ENCODE measurements at regions not wholly inside any gene's neighbourhood (a gene's known extent, or its start where the extent isn't known, plus 50 kb on each side); places are given as distances from the start of the nearest gene placed in this dataset.
"Not testable (repeated sequence)": the region's sequence is repeated elsewhere in the genome, so short reads cannot be mapped to it uniquely, and the experiment has no call there.

DNA sequence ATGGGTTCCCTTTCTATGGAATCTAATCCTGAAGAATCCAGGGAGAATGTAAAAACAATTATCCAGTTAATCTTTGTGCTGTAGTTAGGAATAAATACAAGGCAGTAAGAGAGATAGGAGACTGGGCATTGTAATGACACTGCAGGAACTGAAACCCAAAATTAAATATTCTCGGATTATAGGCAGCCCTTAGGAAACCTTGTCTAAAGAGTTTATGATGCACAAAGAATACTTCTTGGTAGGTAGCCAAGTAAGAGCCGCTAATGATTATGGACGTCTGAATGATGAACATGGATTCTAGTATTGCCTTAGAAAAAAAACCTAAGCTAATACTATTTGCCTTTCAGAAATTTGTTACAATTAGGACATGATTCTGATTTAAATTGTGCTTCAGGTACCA is 165.4 kb upstream of the LRIG3 start:
- no peak for DNase-seq (ENCODE audit: low spot score)

DNA sequence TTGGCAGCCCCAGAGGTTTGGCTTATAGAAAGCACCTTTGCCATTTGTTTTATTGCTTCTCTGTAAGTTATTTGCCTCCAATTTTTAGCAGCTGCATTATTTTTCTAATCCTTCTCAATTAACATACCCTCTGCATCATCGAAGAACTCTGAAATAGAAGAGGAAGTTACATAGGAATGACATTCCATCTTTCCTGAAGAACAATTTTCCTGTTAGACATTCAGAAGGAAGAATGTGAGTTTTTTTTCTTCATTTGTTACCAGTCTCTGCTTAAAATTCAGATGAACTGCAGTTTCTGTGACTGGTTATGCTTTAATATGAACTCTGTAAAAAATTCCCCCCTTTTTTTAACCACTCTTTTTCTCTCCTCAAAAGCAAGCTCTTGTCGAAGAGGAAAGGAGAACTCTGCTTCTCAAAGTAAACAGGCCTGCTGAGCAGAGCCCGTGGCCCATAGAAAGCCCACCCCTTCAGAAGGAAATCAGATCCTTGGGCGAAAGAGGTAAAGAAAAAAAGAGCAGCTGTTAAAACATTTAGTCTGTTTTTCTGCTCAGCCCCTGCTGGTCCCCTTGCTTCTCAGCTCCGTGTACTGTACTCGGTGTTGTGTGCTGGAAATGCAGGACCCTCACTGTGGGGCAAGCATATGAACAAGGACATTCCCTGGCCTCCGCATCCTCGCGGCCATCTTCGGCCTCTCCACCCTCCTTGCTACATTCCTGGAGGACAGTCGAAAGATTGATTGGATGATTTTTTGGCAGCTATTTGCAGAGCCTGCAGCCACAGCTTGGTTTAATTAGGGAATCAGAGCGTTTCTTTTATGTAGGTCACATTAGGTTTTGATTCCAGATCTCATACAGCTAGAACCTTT is 164.4 kb upstream of the LRIG3 start:
- DNase-seq (ENCODE audit: low spot score): no peak

DNA sequence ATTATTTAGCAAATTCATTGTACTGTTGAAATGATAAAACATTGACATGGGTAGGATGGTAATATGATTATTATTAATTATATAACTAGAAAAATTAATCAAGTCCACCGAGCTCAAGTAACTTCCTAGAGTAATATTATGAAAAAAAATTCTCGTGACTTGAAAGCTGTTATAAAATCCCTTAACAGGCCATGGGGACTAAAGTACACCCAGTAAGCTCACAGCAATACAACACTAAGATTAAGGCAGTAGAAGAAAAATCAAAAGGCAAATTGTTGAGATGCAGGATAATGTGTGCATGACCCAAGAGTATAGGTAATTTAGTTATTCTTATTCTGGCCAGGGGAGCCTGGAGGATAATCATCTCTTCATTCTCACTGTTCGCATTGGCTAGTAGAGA is 162.6 kb upstream of the LRIG3 start:
- no peak for DNase-seq (ENCODE audit: low spot score)

DNA sequence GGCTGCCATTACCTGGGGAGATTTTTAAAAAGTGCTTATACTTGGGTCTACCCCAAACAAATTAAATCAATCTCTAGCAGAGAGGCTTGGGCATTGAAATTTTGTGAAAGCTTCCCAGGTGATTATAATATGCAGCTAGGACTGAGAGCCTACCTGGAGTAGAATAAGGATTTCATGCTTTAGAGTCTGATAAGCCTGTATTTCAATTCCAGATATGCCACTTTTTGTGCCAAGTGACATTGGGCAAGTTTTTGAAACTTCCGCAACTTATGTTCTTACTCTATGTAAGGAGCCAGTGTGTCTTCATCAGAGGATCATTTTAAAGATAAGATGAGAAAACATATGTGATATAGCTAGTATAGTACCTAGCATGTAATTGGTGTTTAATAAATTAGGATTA is 159.8 kb upstream of the LRIG3 start:
- no peak for DNase-seq (ENCODE audit: low spot score)

DNA sequence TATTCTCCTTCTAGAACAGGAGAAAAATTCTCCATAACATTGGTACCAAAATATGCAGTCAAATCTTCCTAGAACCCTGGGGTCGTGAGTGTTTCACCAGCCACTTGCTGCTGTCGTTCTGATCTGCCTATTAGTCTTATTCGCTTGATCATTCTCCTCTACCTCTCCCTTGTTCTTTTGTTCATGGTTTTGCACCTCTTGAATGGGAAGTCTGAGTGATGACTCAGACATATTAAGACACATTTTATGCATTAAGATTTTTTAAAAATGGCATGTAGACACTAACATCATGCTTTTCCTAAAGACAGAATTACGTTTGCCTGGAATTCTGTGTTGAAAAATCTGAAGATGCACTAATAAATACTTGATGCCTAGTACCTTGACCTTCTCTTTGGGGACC is 159.2 kb upstream of the LRIG3 start:
- DNase-seq (ENCODE audit: low spot score): no peak

DNA sequence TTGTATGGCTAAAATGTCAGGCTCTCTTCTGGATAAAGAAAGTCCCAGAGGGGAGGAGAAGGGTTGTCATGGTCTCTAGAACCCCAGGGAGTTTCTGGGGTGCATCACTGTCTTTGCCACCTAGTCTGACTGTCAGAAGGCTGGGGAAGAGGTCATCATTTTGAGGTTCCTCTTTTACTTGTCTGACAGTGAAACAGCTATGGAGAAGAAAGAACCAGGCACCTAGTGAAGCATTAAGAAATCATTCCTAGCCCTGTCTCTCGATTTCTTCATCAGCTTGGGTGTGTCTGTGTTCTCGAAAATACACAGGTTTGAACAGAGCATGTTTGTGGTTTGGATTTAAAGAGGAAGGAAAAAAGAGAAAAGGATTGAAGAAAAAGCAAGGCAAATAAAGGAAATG is 158.7 kb upstream of the LRIG3 start:
- no peak for DNase-seq (ENCODE audit: low spot score)

DNA sequence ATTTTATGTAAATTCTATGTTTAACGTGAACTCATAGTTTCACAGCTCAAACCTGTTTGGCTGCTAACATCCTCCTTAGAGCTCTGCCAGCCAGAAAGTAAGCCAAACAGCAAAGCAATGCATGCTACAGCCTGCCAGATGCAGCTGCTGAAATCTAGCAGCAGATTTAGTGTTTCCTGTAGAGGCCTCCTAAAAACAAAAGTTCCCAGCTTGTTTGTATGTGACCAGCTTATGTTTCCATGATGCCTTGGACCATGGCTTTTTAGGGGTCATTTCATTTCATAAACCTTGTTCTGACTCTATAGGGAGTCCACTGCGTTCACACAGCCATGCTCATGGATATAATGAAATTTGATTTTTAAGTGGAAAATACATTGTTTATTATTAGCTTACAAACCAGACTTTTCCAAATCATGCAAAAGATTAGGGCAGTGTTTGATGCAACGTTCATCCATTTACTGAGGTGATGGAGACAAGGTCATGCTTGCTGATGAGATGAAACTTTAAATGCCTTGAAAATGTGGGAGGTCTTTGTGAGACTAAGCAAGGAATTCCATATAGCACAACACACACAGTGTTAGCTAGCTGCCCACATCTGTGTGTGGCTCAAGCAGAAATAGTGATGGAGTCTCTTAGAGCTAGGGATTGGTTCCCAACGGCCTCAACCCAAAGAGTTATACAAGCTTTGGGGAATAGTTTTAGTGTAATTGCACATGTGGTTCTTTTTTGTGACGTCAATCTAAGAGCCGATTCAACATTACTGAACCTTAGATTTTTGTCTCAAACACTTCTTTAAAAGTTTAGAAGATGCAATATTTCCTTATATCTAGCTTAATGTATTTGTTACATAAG is 157.5 kb upstream of the LRIG3 start:
- DNase-seq (ENCODE audit: low spot score): no peak

DNA sequence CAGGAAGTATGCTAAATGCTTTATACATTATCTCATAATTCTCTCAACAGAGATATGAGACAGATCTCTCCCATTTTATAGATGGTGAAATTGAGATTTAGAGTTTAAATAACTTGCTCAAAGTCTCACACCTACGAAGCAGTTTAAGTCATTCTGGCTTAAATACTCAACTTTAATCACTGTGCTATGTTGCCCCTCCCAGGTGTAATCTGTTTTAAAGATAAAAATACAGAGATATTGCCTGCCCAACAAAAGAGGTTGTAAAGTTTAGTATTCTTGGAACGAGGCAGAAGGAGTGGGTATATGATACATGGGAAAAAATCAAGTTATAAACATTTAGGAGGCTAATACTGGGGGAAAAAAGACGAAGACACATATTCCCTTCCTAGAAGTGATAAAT is 156.8 kb upstream of the LRIG3 start:
- no peak for DNase-seq (ENCODE audit: low spot score)

DNA sequence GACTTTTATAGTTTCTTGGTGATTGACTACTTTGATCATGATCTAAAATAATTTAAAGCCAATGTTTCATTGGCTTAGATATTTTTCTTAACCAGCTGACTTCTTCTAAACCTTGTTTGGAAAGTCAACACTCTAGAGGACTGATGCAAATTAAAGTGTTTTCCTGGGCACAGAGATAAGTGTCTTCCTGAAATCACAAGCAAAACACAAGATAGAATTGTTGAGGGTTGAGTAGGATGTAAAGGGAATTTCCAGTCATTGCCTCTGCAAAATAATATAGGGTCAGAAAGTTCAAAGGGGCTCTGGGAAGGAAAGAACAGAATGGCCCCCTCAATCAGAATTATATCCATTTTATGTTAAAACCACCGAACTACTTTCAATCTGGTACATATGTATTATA is 156.3 kb upstream of the LRIG3 start:
- DNase-seq (ENCODE audit: low spot score): no peak

DNA sequence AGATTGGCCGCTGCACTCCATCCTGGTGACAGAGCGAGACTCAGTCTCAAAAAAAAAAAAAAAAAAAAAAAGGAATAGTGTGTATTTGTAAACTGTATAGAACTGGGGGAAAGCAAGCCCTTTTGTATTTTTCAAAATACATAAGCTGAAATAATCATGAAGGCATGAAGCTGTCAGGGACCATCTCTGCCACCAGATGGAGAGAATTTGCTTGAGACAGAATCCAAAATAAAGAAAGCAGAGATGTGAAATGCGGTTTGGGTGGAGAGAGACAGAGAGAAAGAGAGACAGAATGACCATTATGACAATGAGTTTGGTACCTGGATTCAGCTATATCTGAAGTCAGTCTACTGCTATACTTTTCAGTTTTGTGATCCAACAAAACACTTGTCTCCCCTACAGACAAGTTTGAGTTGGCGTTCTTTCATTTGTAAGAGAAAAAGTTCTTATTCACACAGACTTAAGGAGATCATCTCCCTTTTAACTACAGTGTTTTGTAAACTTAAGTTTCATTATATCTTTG is 155.7 kb upstream of the LRIG3 start:
- DNase-seq (ENCODE audit: low spot score): no peak

DNA sequence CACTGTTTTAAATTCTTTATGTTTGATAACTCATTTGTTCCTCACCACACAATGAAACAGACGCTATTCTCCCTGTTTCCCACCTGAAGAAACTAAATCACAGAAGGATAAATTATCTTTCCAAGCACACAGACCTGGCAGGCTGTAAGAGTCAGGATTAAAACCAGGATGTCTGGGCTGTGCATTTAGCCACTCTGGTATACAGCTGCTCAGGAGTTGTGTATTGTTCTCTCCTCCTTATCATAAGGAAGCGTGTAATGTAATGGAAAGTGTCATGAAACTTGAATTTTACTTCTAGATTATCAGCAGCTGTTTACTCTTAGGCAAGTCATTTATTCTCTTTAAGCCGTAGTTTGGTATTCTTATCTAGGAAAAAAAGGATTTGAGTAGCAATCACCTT is 154.8 kb upstream of the LRIG3 start:
- DNase-seq (ENCODE audit: low spot score): no peak

DNA sequence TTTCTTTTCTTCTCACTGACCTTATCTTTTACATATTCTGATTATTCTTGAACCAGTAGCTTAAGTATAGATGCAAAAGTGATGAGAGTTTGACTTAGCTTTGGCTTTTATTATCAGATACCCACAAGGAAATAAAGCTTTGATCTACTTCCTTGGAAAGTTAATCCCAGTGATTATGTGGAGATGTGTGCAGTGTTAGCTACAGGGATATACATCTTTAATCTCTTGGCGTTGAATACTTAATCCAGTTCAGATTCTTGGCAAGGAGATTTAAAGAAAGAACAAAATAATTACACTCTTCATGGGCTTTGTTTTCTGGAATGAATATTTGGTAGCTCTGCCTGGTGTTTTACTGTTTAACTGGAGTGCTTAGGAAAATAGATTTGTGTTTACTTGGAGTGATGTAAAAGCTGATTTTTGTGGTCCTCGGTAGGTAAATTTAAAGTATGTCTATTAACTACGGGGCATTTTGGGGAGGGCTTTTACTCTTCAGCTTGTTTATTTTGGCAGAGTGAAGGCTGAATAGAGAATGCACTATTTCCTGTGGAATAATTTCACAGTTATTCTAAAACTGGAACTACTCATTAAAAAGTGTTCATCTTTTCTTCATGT is 150.1 kb upstream of the LRIG3 start:
- no peak for DNase-seq (ENCODE audit: low spot score)

DNA sequence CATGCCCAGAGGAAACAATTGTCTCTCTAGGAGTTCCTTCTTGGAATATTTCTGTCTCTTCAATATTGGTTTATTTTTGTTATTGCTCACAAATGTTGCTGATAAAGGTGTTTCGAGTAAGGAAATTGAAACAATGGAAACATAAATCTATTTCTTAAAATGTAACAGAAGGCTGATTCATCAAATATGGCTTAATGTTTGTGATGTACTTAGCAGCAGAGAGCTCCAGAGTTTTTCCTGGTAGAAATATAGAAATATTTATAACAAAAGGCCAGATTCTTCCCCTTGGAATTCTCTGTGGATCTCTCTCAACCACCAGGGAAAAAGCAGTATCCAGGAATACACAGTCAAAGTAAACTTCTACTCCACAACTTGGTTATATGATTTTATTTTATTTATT is 149.2 kb upstream of the LRIG3 start:
- DNase-seq (ENCODE audit: low spot score): no peak

DNA sequence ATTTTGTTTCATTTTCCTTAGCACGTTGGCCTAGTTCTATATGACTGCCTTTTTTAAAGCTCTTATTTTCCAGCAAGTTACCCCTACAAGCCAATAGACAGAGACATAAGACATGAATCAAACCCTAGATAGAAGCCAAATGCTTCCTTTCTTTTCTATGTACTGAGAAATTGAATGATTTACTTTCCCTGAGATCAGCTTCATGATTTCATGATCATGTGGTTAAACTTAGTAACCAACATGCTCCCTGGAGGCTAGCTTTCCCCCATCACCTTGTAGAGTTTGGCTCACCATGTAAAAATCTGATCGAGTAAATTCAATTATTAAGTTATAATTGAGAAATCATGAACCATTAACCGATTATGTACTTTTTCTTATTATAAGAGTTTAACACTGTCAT is 148.1 kb upstream of the LRIG3 start:
- no peak for DNase-seq (ENCODE audit: low spot score)

DNA sequence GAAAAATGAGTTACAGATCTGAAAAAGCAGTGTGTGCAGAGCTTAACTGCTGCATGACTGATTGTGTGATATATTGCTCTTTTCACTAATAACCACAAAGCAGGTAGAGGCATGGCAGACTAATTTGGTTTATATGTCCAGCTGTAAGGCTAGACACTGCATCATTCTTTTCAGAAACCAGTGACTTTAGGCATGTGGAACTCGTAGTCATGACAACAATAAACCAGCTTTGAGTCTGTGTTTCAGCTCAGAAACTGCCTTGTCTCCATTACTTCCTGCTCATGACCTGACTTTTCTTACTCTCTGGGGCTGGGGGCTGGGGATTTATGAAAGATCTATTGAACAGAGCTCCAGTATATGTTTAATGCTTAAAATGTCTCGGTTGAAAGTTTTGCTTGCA is 146.8 kb upstream of the LRIG3 start:
- no peak for DNase-seq (ENCODE audit: low spot score)

DNA sequence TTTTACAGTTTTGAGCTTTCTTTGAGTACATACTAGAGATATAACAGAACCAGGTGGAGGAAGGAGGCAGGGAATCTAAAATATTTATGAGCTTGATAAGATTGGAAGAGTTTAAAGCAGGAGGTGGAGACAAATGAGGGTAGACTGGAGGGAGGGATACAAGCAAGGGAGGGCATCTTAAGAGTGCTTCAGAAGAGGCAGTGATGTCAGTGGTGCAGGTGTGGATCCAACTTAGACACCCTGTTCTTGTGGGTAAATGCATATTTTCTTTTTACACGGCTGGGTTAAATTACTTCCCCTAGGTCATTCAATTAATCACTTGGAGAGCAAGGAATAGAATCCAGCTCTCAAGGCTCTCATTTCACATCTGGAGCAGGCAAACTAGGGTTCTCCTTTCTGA is 146.1 kb upstream of the LRIG3 start:
- no peak for DNase-seq (ENCODE audit: low spot score)

DNA sequence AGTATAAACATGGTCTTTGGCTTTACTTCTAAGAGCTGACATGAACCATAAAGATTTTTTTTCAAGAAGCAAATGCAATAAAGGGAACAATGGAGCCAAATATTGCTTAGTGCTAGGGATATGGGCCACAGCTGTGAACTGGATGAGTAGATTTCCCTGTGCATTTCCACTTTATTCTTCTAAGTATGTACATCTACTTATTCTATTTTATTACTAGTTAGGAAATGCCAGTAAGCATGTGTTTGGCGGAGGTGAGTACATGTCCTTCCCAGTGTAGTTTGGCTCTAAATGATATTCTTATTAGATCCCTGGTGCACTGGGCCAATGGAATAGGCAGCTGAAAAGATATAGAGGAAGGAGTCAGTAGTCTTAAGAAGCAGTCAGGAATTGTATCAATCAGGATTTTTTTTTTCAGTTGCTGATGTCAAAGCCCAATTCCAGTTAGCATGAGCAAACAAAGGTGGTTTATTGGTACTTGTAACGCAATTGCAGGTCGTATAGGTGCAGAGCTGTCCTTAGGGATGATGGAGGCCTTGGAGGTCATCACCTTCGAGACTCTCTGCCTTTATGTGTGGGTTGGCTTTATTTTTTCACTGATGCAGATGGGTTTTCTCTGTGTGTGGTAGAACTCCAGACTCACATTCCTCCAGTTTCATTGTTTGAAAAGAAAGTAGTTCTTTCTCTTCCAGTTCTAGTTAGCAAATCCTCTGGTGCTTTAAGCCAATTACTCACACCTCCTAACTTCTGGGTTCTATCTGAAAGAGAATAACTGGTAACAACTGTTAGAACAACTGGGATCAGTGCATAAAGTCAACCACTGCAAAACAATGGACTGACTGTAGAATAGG is 139.0 kb upstream of the LRIG3 start:
- no peak for DNase-seq (ENCODE audit: low spot score)

DNA sequence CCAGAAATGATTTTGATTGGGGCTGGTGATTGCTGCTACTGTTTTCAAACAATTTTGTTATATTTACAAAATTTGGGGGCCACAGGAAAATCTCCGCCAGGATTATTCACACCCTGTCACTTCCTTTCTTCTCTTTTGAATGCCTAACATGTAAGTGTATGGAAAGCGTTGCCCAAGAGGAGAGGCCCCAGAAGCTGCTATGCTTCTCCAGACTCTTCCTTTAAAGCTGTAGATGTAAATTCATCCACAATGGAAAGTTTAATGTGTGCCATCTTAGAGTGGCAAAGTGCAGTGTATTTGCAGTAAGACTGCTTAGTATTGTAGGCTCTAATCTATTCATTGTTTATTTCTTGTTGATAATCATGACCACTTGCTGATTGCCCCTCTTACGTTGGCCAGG is 136.7 kb upstream of the LRIG3 start:
- DNase-seq (ENCODE audit: low spot score): no peak

DNA sequence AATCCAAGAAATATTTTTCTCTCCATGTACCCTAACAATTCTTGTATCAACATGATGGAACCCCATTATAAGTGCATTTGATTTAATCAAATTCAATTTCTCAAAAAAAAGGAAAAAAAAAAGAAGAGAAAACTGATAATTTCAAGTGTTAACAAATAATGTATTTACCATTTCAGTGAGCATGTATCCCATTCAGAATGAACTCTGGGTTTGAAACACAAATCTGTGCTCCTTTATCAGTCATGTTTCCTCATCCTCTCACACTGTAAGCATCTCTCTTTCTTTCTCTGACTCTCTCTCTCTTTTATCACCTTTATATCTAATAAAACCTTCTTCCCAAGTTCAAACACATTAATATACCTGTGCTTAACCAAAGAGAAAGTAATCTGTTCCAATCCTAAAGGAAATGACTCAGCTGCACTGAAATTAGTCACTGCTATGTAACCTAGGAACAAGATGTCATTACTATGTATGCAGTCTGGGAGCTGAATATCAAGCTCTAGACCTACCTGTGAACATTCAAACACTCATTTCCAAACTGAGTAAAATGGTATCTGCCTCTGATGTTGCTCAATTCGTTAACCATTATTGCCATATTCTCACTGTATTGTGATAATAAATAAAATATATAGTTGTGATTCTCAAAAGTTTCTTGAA is 135.0 kb upstream of the LRIG3 start:
- no peak for DNase-seq (ENCODE audit: low spot score)

DNA sequence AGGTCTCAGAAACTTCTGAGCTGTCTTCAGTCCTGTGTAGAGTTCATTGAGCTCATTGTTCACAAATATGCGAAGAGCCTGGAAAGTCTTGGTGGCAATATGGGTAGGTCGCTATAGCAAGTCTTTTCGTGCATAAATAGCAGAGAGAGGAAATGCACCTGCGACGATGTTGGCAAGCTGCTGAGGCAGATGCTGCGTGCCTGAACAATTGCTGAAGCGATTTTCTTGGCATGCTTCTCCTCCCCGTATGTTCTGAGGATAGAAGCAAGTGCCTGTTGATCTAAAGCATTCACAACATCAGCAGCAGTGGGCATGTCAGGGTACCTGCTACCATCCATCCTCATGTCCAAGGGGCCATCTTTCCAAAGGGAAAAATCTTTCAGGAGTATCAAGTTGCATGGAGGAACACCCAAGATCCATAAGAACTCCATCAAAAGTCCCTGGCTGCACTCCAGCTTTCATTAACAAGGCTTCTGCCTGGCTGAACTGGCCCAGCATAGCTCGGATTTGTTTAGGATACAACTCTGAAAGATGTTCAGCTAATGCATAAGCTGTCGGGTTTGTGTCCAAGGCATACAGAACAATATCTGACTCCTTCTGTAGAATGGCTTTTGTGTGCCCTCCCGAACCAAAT is 133.1 kb upstream of the LRIG3 start:
- not testable (repeated sequence) for DNase-seq (ENCODE audit: low spot score)
